Tibial artery (tissue), 4 donors: ENCODE measurements at regions not wholly inside any gene's neighbourhood (a gene's known extent, or its start where the extent isn't known, plus 50 kb on each side); places are given as distances from the start of the nearest gene placed in this dataset.

ENCODE experiments used
- DNase-seq, 2 donors: peaks; one replicate each; pipeline ENCODE4 v3.0.0-alpha.2; 2019
- H3K27ac ChIP-seq, 2 donors: fragments of 200-600 bp; sonication (generic) in 1 of 2; 1 replicate in 1 of 2; 2 replicates in 1 of 2; pipeline ENCODE4 v1.5.1; 2018 to 2019; ENCODE audit warnings: mild to moderate bottlenecking in 1 of 2
- H3K27me3 ChIP-seq, 2 donors: fragments of 200-600 bp; sonication (generic) in 1 of 2; one replicate each; pipeline versions ENCODE4 v1.5.1 to v1.6.0; 2016 to 2019
- H3K36me3 ChIP-seq, 3 donors: fragments of 200-600 bp; sonication (generic) in 2 of 3; one replicate each; pipeline ENCODE4 v1.5.1; 2016 to 2019; ENCODE audit warnings: mild to moderate bottlenecking in 2 of 3
- H3K4me1 ChIP-seq, 4 donors: fragments of 200-600 bp; sonication (generic) in 2 of 4; 1 replicate in 3 of 4; 2 replicates in 1 of 4; pipeline ENCODE4 v1.5.1; 2016 to 2019
- H3K4me3 ChIP-seq, 2 donors: fragments of 200-600 bp; sonication (generic) in 1 of 2; 1 replicate in 1 of 2; 2 replicates in 1 of 2; pipeline ENCODE4 v1.5.1; 2018 to 2019; ENCODE audit warnings: mild to moderate bottlenecking in 2 of 2
- H3K9me3 ChIP-seq, 3 donors: fragments of 200-600 bp; sonication (generic) in 1 of 3; one replicate each; pipeline ENCODE4 v1.5.1; 2016 to 2019
- CTCF ChIP-seq, 2 experiments: fragments of 200-600 bp in 1 of 2; fragments of 450-650 bp in 1 of 2; IDR thresholded peaks; one replicate each; pipeline ENCODE4 v1.5.1; 2017 to 2019; ENCODE audit warnings: antibody characterized with exemption in 2 of 2, mild to moderate bottlenecking in 1 of 2, moderate library complexity in 1 of 2
- intact Hi-C: fragments of 100-400 bp; cut with DNase I; formaldehyde crosslinking; loops from one replicate; pipeline ENCODE4 v1.15.0; 2023; ENCODE audit warnings: low total_unique reads

- no peak overlapping the region for H3K4me3 ChIP-seq
- DNase-seq, result no peak
- H3K27ac ChIP-seq, result no peak overlapping the region
- intact Hi-C loops, result no loop called here
- H3K4me1 ChIP-seq, result no peaks in the 10 kb centered on the region
- H3K27me3 ChIP-seq, result no peaks in the 10 kb centered on the region
- H3K36me3 ChIP-seq, result no peaks in the 10 kb centered on the region
- H3K9me3 ChIP-seq, result no peaks in the 10 kb centered on the region
- TF ChIP-seq CTCF (IDR thresholded peaks at IDR 0.05), result no peak
Observed at GRCh38 chr10:6776170-6776569, 196.1 kb upstream of the PRKCQ start.

- Histone ChIP-seq H3K27me3 (no peaks in the 10 kb centered on the region), H3K4me1 (no peaks in the 10 kb centered on the region), H3K27ac (no peak overlapping the region), H3K9me3 (no peaks in the 10 kb centered on the region), H3K4me3 (no peak overlapping the region), H3K36me3 (no peaks in the 10 kb centered on the region)
- intact Hi-C loops, result no loop called here
- no peak for DNase-seq
- TF ChIP-seq CTCF (IDR thresholded peaks at IDR 0.05), result no peak
Observed at GRCh38 chr10:6774406-6774805, 194.3 kb upstream of the PRKCQ start.

- no peak for TF ChIP-seq CTCF (IDR thresholded peaks at IDR 0.05)
- intact Hi-C loops, result no loop called here
- Histone ChIP-seq H3K4me1 (no peaks in the 10 kb centered on the region), H3K9me3 (no peaks in the 10 kb centered on the region), H3K4me3 (no peak overlapping the region), H3K27ac (no peak overlapping the region), H3K27me3 (no peaks in the 10 kb centered on the region), H3K36me3 (no peaks in the 10 kb centered on the region)
- DNase-seq, result no peak
Observed at GRCh38 chr10:6771331-6771730, 191.3 kb upstream of the PRKCQ start.

- H3K27me3 ChIP-seq, result no peaks in the 10 kb centered on the region
- no peak overlapping the region for H3K27ac ChIP-seq
- no peak for TF ChIP-seq CTCF (IDR thresholded peaks at IDR 0.05)
- H3K36me3 ChIP-seq, result no peaks in the 10 kb centered on the region
- no peak overlapping the region for H3K4me3 ChIP-seq
- DNase-seq, result no peak
- H3K4me1 ChIP-seq, result no peaks in the 10 kb centered on the region
- no peaks in the 10 kb centered on the region for H3K9me3 ChIP-seq
- intact Hi-C loops, result no loop called here
Observed at GRCh38 chr10:6770846-6771245, 190.8 kb upstream of the PRKCQ start.

- H3K36me3 ChIP-seq, result no peaks in the 10 kb centered on the region
- TF ChIP-seq CTCF (IDR thresholded peaks at IDR 0.05), result no peak
- no peaks in the 10 kb centered on the region for H3K27me3 ChIP-seq
- no peak overlapping the region for H3K27ac ChIP-seq
- H3K4me1 ChIP-seq, result no peaks in the 10 kb centered on the region
- DNase-seq, result no peak
- intact Hi-C loops, result no loop called here
- H3K4me3 ChIP-seq, result no peak overlapping the region
- H3K9me3 ChIP-seq, result no peaks in the 10 kb centered on the region
Observed at GRCh38 chr10:6769704-6770417, 189.8 kb upstream of the PRKCQ start.
